H1 (cell line): ENCODE measurements at regions not wholly inside any gene's neighbourhood (a gene's known extent, or its start where the extent isn't known, plus 50 kb on each side); places are given as distances from the start of the nearest gene placed in this dataset.

Experiments
- CTCF ChIA-PET: fragments of 300-600 bp; sonication (Branson Sonifier 250); formaldehyde crosslinking; loops from one replicate; lab custom pipeline; 2021; ENCODE audit not compliant: partially characterized antibody; lab: Charles Lee
- POLR2A ChIA-PET: fragments of 300-600 bp; sonication (Branson Sonifier 250); formaldehyde crosslinking; loops from one replicate; lab custom pipeline; 2021; ENCODE audit warnings: inconsistent platforms; ENCODE audit not compliant: partially characterized antibody; lab: Charles Lee
- DNase-seq, 2 experiments: peaks; one replicate each; pipeline versions ENCODE4 v3.0.0 to v3.0.0-alpha.2; 2010 to 2022; ENCODE audit warnings: low spot score in 2 of 2, low read depth in 1 of 2, mixed read lengths in 1 of 2
- FAIRE-seq: peaks from 2 replicates; lab custom pipeline; 2011; peaks lifted over from hg19 to GRCh38; lab: Jason Lieb, UNC
- H2AFZ ChIP-seq: 2 replicates; pipeline ENCODE4 v1.8.1; 2012; ENCODE audit warnings: low read length, inconsistent platforms
- H2AK5ac ChIP-seq: 2 replicates; pipeline ENCODE4 v1.6.1; 2013; ENCODE audit warnings: low read depth, low read length
- H2BK120ac ChIP-seq: replicated peaks from 2 replicates; pipeline ENCODE3; 2013; ENCODE audit warnings: low read depth, low read length, inconsistent platforms
- H2BK12ac ChIP-seq: 2 replicates; pipeline ENCODE4 v1.6.1; 2013; ENCODE audit warnings: low read depth, low read length
- H2BK15ac ChIP-seq: 2 replicates; pipeline ENCODE4 v1.6.1; 2013; ENCODE audit warnings: low read length
- H2BK20ac ChIP-seq: 2 replicates; pipeline ENCODE4 v1.6.1; 2013; ENCODE audit warnings: low read length
- H2BK5ac ChIP-seq: 2 replicates; pipeline ENCODE4 v1.6.1; 2013; ENCODE audit warnings: low read depth, low read length
- H3K14ac ChIP-seq: 2 replicates; pipeline ENCODE4 v1.6.1; 2013; ENCODE audit warnings: inconsistent platforms; ENCODE audit not compliant: insufficient read length
- H3K18ac ChIP-seq: 2 replicates; pipeline ENCODE4 v1.6.1; 2013; ENCODE audit warnings: low read length; ENCODE audit errors: extremely low read depth
- H3K23ac ChIP-seq: 2 replicates; pipeline ENCODE4 v1.6.1; 2013; ENCODE audit warnings: inconsistent platforms; ENCODE audit not compliant: insufficient read length
- H3K23me2 ChIP-seq: 2 replicates; pipeline ENCODE4 v1.6.1; 2013; ENCODE audit warnings: low read depth, low read length
- H3K27ac ChIP-seq: 2 replicates; pipeline ENCODE4 v1.6.1; 2011; ENCODE audit warnings: low read depth, low read length, inconsistent platforms
- H3K27me3 ChIP-seq, 4 experiments: replicated peaks in 1 of 4; 1 replicate in 1 of 4; 2 replicates in 3 of 4; pipeline versions ENCODE4 v1.6.1 to v1.8.1; 2011 to 2013; ENCODE audit warnings: low read length in 3 of 4, mild to moderate bottlenecking in 3 of 4, inconsistent platforms in 2 of 4, mixed read lengths in 2 of 4, moderate library complexity in 1 of 4; ENCODE audit not compliant: control insufficient read depth in 3 of 4, insufficient read depth in 3 of 4; ENCODE audit errors: extremely low read depth in 1 of 4
- H3K36me3 ChIP-seq, 4 experiments: 2 replicates each; pipeline versions ENCODE4 v1.6.1 to v1.8.1; 2011 to 2013; ENCODE audit warnings: mild to moderate bottlenecking in 4 of 4, low read length in 3 of 4, moderate library complexity in 2 of 4, control low read depth in 1 of 4, inconsistent platforms in 1 of 4; ENCODE audit not compliant: insufficient read depth in 4 of 4, control insufficient read depth in 2 of 4
- H3K4ac ChIP-seq: replicated peaks from 2 replicates; pipeline ENCODE3; 2013; ENCODE audit warnings: low read length, low read depth, mixed read lengths, inconsistent platforms; ENCODE audit not compliant: insufficient read length
- H3K4me1 ChIP-seq, 4 experiments: replicated peaks in 1 of 4; 1 replicate in 1 of 4; 2 replicates in 3 of 4; pipeline versions ENCODE4 v1.6.1 to v1.8.1; 2011 to 2013; ENCODE audit warnings: low read length in 3 of 4, inconsistent platforms in 2 of 4, mixed read lengths in 1 of 4; ENCODE audit not compliant: insufficient read depth in 4 of 4, control insufficient read depth in 3 of 4
- H3K4me2 ChIP-seq, 2 experiments: 2 replicates each; pipeline versions ENCODE4 v1.6.1 to v1.8.1; 2011 to 2013; ENCODE audit warnings: low read depth in 2 of 2, low read length in 2 of 2, control low read depth in 1 of 2, inconsistent platforms in 1 of 2, mild to moderate bottlenecking in 1 of 2; ENCODE audit not compliant: insufficient read depth in 1 of 2
- H3K4me3 ChIP-seq, 4 experiments: fragments of 200-600, 300-600 bp in 1 of 4; sonication (generic), shearing (Covaris generic), sonication (Bioruptor Twin) in 1 of 4; 2 replicates each; pipeline versions ENCODE4 v1.5.1 to v1.8.1; 2011 to 2016; ENCODE audit warnings: low read length in 4 of 4, low read depth in 3 of 4, control low read depth in 2 of 4, inconsistent platforms in 2 of 4, mild to moderate bottlenecking in 2 of 4, mixed read lengths in 1 of 4, moderate library complexity in 1 of 4; ENCODE audit not compliant: insufficient read depth in 2 of 4; ENCODE audit errors: extremely low read depth in 1 of 4
- H3K56ac ChIP-seq: replicated peaks from 2 replicates; pipeline ENCODE3; 2013; ENCODE audit warnings: low read depth, mild to moderate bottlenecking, mixed read lengths, low read length, inconsistent platforms; ENCODE audit not compliant: insufficient read length
- H3K79me1 ChIP-seq: 2 replicates; pipeline ENCODE4 v1.6.1; 2013; ENCODE audit warnings: low read depth, low read length, control low read depth
- H3K79me2 ChIP-seq, 2 experiments: 2 replicates each; pipeline versions ENCODE4 v1.6.1 to v1.8.1; 2012 to 2013; ENCODE audit warnings: low read length in 2 of 2, mild to moderate bottlenecking in 2 of 2, inconsistent platforms in 1 of 2; ENCODE audit not compliant: insufficient read depth in 2 of 2, control insufficient read depth in 1 of 2
- H3K9ac ChIP-seq, 4 experiments: replicated peaks in 1 of 4; 1 replicate in 1 of 4; 2 replicates in 3 of 4; pipeline versions ENCODE4 v1.6.1 to v1.8.1; 2011 to 2013; ENCODE audit warnings: low read depth in 3 of 4, low read length in 3 of 4, control low read depth in 2 of 4, mild to moderate bottlenecking in 2 of 4, moderate library complexity in 2 of 4, inconsistent platforms in 1 of 4; ENCODE audit errors: extremely low read depth in 1 of 4
- H3K9me3 ChIP-seq, 2 experiments: 2 replicates each; pipeline versions ENCODE4 v1.6.1 to v1.8.1; 2012 to 2013; ENCODE audit warnings: mild to moderate bottlenecking in 2 of 2, moderate library complexity in 2 of 2, control low read depth in 1 of 2, inconsistent platforms in 1 of 2, low read depth in 1 of 2, low read length in 1 of 2, mixed read lengths in 1 of 2; ENCODE audit not compliant: insufficient read depth in 2 of 2
- H4K20me1 ChIP-seq, 2 experiments: replicated peaks in 1 of 2; 2 replicates each; pipeline versions ENCODE3 to v1.8.1; 2011 to 2013; ENCODE audit warnings: inconsistent platforms in 2 of 2, low read length in 2 of 2, mild to moderate bottlenecking in 1 of 2; ENCODE audit not compliant: insufficient read depth in 2 of 2, control insufficient read depth in 1 of 2
- H4K5ac ChIP-seq: 2 replicates; pipeline ENCODE4 v1.6.1; 2013; ENCODE audit warnings: low read length, low read depth, mixed read lengths, inconsistent platforms; ENCODE audit not compliant: insufficient read length
- H4K8ac ChIP-seq: 2 replicates; pipeline ENCODE4 v1.8.0; 2013; ENCODE audit warnings: mild to moderate bottlenecking, moderate library complexity, low read length, inconsistent platforms; ENCODE audit not compliant: insufficient read depth; ENCODE audit errors: extremely low read depth
- H4K91ac ChIP-seq: replicated peaks from 2 replicates; pipeline ENCODE3; 2013; ENCODE audit warnings: low read length, mixed read lengths, inconsistent platforms; ENCODE audit not compliant: insufficient read length
- BRCA1 ChIP-seq: IDR thresholded peaks from 2 replicates; pipeline ENCODE4 v1.6.1; 2012; ENCODE audit warnings: low read depth, low read length, improper control_type of control experiment
- EP300 ChIP-seq, 2 experiments: IDR thresholded peaks; 1 replicate in 1 of 2; 2 replicates in 1 of 2; pipeline ENCODE4 v1.6.1; 2011 to 2012; ENCODE audit warnings: low read depth in 2 of 2, low read length in 2 of 2, mild to moderate bottlenecking in 2 of 2, borderline replicate concordance in 1 of 2, inconsistent platforms in 1 of 2, moderate library complexity in 1 of 2
- GTF2F1 ChIP-seq: IDR thresholded peaks from 2 replicates; pipeline ENCODE4 v1.6.1; 2012; ENCODE audit warnings: low read depth, low read length, improper control_type of control experiment, borderline replicate concordance
- KDM1A ChIP-seq: fragments of 200-600, 300-600 bp; sonication (generic); IDR thresholded peaks from 2 replicates; pipeline ENCODE4 v1.7.1; 2016; ENCODE audit warnings: mild to moderate bottlenecking, low read length, borderline replicate concordance
- KDM5A ChIP-seq: fragments of 200-600 bp; IDR thresholded peaks from 2 replicates; pipeline ENCODE4 v1.7.1; 2012; ENCODE audit warnings: mild to moderate bottlenecking, low read length, inconsistent platforms, mixed read lengths
- PHF8 ChIP-seq: fragments of 200-600 bp; sonication (generic); conservative IDR thresholded peaks from 2 replicates; pipeline ENCODE4 v1.7.1; 2012; ENCODE audit warnings: low read depth, mild to moderate bottlenecking, inconsistent platforms, low read length, moderate library complexity
- POU5F1 ChIP-seq: IDR thresholded peaks from 2 replicates; pipeline ENCODE4 v1.6.1; 2011; ENCODE audit warnings: low read depth, mild to moderate bottlenecking, low read length, moderate library complexity
- RBBP5 ChIP-seq: IDR thresholded peaks from 2 replicates; pipeline ENCODE4 v1.7.1; 2012; ENCODE audit warnings: low read depth, mild to moderate bottlenecking, inconsistent platforms, low read length, moderate library complexity, borderline replicate concordance
- SAP30 ChIP-seq: fragments of 300-600 bp; sonication (generic); IDR thresholded peaks from 2 replicates; pipeline ENCODE4 v1.7.1; 2012; ENCODE audit warnings: low read length, moderate library complexity, mild to moderate bottlenecking, inconsistent platforms; ENCODE audit not compliant: insufficient read depth, insufficient replicate concordance
- TCF12 ChIP-seq: IDR thresholded peaks from 2 replicates; pipeline ENCODE4 v1.6.1; 2011; ENCODE audit warnings: low read depth, mild to moderate bottlenecking, low read length
- YY1 ChIP-seq: IDR thresholded peaks from 2 replicates; pipeline ENCODE4 v1.6.1; 2011; ENCODE audit warnings: low read depth, mild to moderate bottlenecking, low read length
- WGBS, 2 experiments: shearing (Covaris generic) in 1 of 2; methylation state at CpG; one replicate each; pipeline versions ENCODE4 v1.1.6 to v1.1.7; 2013 to 2015; ENCODE audit warnings: low lambda C conversion rate in 2 of 2, mixed read lengths in 2 of 2, inconsistent platforms in 1 of 2, low coverage in 1 of 2, missing lambda C conversion rate in 1 of 2; ENCODE audit not compliant: insufficient replicate concordance in 2 of 2, insufficient coverage in 1 of 2, insufficient read length in 1 of 2; ENCODE audit errors: extremely low coverage in 1 of 2, missing lambda C conversion rate in 1 of 2; 5-methylcytosine and 5-hydroxymethylcytosine counted together

DNA sequence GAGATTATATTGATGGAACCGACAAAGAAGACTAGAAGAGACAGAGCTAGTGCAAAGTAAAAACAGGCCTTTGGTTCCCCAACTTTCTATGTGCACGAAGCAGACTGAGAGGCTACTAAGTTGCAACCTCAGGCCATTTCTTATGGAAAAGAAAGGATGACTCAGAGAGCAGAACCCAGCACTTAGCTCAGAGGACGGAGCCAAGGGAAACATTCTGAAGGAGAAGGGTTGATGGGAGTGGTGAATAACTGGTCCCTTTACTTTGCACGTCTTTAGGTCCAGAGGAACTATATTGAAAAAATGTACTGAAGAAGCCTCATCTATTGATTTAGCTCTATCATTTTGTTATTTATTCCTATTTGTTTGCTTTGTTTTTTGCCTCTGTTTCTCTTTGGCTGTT is 182.1 kb downstream of the CPE start:
- Histone ChIP-seq H4K91ac (no peak overlapping the region), H2BK120ac (no peak overlapping the region), H3K4me1 (no peaks in the 10 kb centered on the region), H2AK5ac (no peak overlapping the region), H3K79me1 (no peaks in the 10 kb centered on the region), H2AFZ (no peak overlapping the region), H3K23me2 (no peaks in the 10 kb centered on the region; the same call in 1 of the 2 replicates), H3K4me3 (no peak overlapping the region), H3K27ac (no peak overlapping the region), H3K9ac (no peak overlapping the region), H3K14ac (no peak overlapping the region), H4K20me1 (no peaks in the 10 kb centered on the region), H2BK12ac (no peak overlapping the region), H4K5ac (no peak overlapping the region), H2BK5ac (no peak overlapping the region), H3K4ac (no peak overlapping the region), H3K23ac (no peak overlapping the region), H3K18ac (no peak overlapping the region), H3K4me2 (no peak overlapping the region), H3K27me3 (no peaks in the 10 kb centered on the region), H4K8ac (no peak overlapping the region), H3K36me3 (no peaks in the 10 kb centered on the region), H3K79me2 (no peaks in the 10 kb centered on the region), H3K56ac (no peak overlapping the region), H2BK20ac (no peak overlapping the region), H2BK15ac (no peak overlapping the region), H3K9me3 (no peaks in the 10 kb centered on the region)
- no peak for DNase-seq
- ChIA-PET POLR2A (no interaction called here), CTCF (no interaction called here)
- WGBS, 2 experiments = 86% methylated on average over 4 of the region's 4 CpGs; no CpG with 5 or more reads in 1 of the 2 experiments
- no peak for FAIRE-seq
- no peak for TF ChIP-seq KDM1A
- no peak for TF ChIP-seq POU5F1
- TF ChIP-seq YY1 = no peak
- TF ChIP-seq TCF12 = no peak
- TF ChIP-seq SAP30 = no peak
- no peak for TF ChIP-seq RBBP5
- no peak for TF ChIP-seq PHF8
- TF ChIP-seq KDM5A = no peak
- no peak for TF ChIP-seq EP300 (IDR thresholded peaks at IDR 0.05; ENCODE audit: borderline replicate concordance in 1 of 2, low read depth in 2 of 2, low read length in 2 of 2)
- no peak for TF ChIP-seq BRCA1
- no peak for TF ChIP-seq GTF2F1
